Colonic mucosa (tissue), 4 donors: ENCODE measurements at regions not wholly inside any gene's neighbourhood (a gene's known extent, or its start where the extent isn't known, plus 50 kb on each side); places are given as distances from the start of the nearest gene placed in this dataset.

Experiments
- DNase-seq: peaks from one replicate; pipeline ENCODE4 v3.0.0-alpha.2; 2020
- H3K27ac ChIP-seq: fragments of 200-600 bp; one replicate; pipeline ENCODE4 v1.8.0; 2021
- H3K27me3 ChIP-seq: fragments of 200-600 bp; one replicate; pipeline ENCODE4 v1.8.0; 2021
- H3K36me3 ChIP-seq: fragments of 200-600 bp; one replicate; pipeline ENCODE4 v1.8.0; 2021
- H3K4me1 ChIP-seq: fragments of 200-600 bp; one replicate; pipeline ENCODE4 v1.8.0; 2021; ENCODE audit warnings: mild to moderate bottlenecking
- H3K4me3 ChIP-seq: fragments of 200-600 bp; one replicate; pipeline ENCODE4 v1.8.0; 2021
- H3K9ac ChIP-seq, 2 donors: one replicate each; pipeline ENCODE4 v1.7.0; 2013; ENCODE audit warnings: control low read depth in 2 of 2, low read depth in 2 of 2, low read length in 2 of 2
- H3K9me3 ChIP-seq: fragments of 200-600 bp; one replicate; pipeline ENCODE4 v1.8.0; 2021
- CTCF ChIP-seq: fragments of 200-600 bp; IDR thresholded peaks from one replicate; pipeline ENCODE4 v1.8.0; 2022; ENCODE audit warnings: antibody characterized with exemption, mild to moderate bottlenecking
- intact Hi-C: fragments of 100-400 bp; cut with DNase I; formaldehyde crosslinking; loops from one replicate; pipeline ENCODE4 v1.14.1; 2022
- donor health status: healthy.
- donor health status: DM: no; HTN: no; CAD: no.
- donor health status: DM: no; HTN: no; CAD: no.

- no peak overlapping the region for H3K4me3 ChIP-seq
- intact Hi-C loops: no loop called here
- no peak overlapping the region for H3K9ac ChIP-seq
- H3K9me3 ChIP-seq: no peaks in the 10 kb centered on the region
- no peaks in the 10 kb centered on the region for H3K4me1 ChIP-seq
- no peaks in the 10 kb centered on the region for H3K27me3 ChIP-seq
- no peak overlapping the region for H3K27ac ChIP-seq
- H3K36me3 ChIP-seq: no peaks in the 10 kb centered on the region
- no peak for TF ChIP-seq CTCF
- DNase-seq: no peak
These were observed 338.1 kb upstream of the NCKAP5 start for GRCh38 chr2:133906396-133906795.

GRCh38 chr2:133906926-133907325 is 338.7 kb upstream of the NCKAP5 start:
- H3K4me1 ChIP-seq: no peaks in the 10 kb centered on the region
- no peaks in the 10 kb centered on the region for H3K36me3 ChIP-seq
- H3K9me3 ChIP-seq: no peaks in the 10 kb centered on the region
- no peak overlapping the region for H3K4me3 ChIP-seq
- H3K27ac ChIP-seq: no peak overlapping the region
- no peak overlapping the region for H3K9ac ChIP-seq
- TF ChIP-seq CTCF: no peak
- no peaks in the 10 kb centered on the region for H3K27me3 ChIP-seq
- no peak for DNase-seq
- intact Hi-C loops: no loop called here

- Histone ChIP-seq H3K4me1 (no peaks in the 10 kb centered on the region), H3K27me3 (no peaks in the 10 kb centered on the region), H3K9me3 (no peaks in the 10 kb centered on the region), H3K36me3 (no peaks in the 10 kb centered on the region), H3K27ac (no peak overlapping the region), H3K9ac (no peak overlapping the region), H3K4me3 (no peak overlapping the region)
- no peak for DNase-seq
- no peak for TF ChIP-seq CTCF
- intact Hi-C loops: no loop called here
These were observed 339.9 kb upstream of the NCKAP5 start for GRCh38 chr2:133908171-133908570.

- intact Hi-C loops: no loop called here
- no peak for DNase-seq
- Histone ChIP-seq H3K4me1 (no peaks in the 10 kb centered on the region), H3K36me3 (no peaks in the 10 kb centered on the region), H3K9ac (no peak overlapping the region), H3K27ac (no peak overlapping the region), H3K4me3 (no peak overlapping the region), H3K27me3 (no peaks in the 10 kb centered on the region), H3K9me3 (no peaks in the 10 kb centered on the region)
- TF ChIP-seq CTCF: no peak
These were observed 335.7 kb upstream of the MGAT5 start for GRCh38 chr2:133918141-133918540.

GRCh38 chr2:133919285-133919684 is 334.6 kb upstream of the MGAT5 start:
- DNase-seq: no peak
- Histone ChIP-seq H3K4me3 (no peak overlapping the region), H3K4me1 (no peaks in the 10 kb centered on the region), H3K36me3 (no peaks in the 10 kb centered on the region), H3K9me3 (no peaks in the 10 kb centered on the region), H3K9ac (no peak overlapping the region), H3K27me3 (no peaks in the 10 kb centered on the region), H3K27ac (no peak overlapping the region)
- intact Hi-C loops: no loop called here
- no peak for TF ChIP-seq CTCF

- intact Hi-C loops: no loop called here
These were observed 326.0 kb upstream of the MGAT5 start for GRCh38 chr2:133927894-133928293.

More at GRCh38 chr2:133927894-133928293, 326.0 kb upstream of the MGAT5 start:
- DNase-seq: no peak
- no peak overlapping the region for H3K27ac ChIP-seq
- no peaks in the 10 kb centered on the region for H3K9me3 ChIP-seq
- H3K36me3 ChIP-seq: no peaks in the 10 kb centered on the region
- H3K9ac ChIP-seq: no peak overlapping the region
- no peak for TF ChIP-seq CTCF
- no peaks in the 10 kb centered on the region for H3K4me1 ChIP-seq
- H3K4me3 ChIP-seq: no peak overlapping the region
- H3K27me3 ChIP-seq: no peaks in the 10 kb centered on the region
